ENCODE measurements at regions not wholly inside any gene's neighbourhood (a gene's known extent, or its start where the extent isn't known, plus 50 kb on each side); places are given as distances from the start of the nearest gene placed in this dataset.

GRCh38 chr10:120971671-120972070, 120.5 kb downstream of the WDR11 start (continued):
- TF ChIP-seq JUNB (IDR thresholded peaks at IDR 0.05; ENCODE audit: unreplicated experiment) = no peak
- TF ChIP-seq REST (IDR thresholded peaks at IDR 0.05; ENCODE audit: unreplicated experiment) = no peak
- TF ChIP-seq POLR2AphosphoS5 (IDR thresholded peaks at IDR 0.05; ENCODE audit: low read depth) = no peak
- no peak for TF ChIP-seq ETS1 (IDR thresholded peaks at IDR 0.05)
- TF ChIP-seq NANOG (IDR thresholded peaks at IDR 0.05; ENCODE audit: borderline replicate concordance) = no peak
- no peak for TF ChIP-seq STAT1 (IDR thresholded peaks at IDR 0.05; ENCODE audit: unreplicated experiment)
- no peak for TF ChIP-seq CTCF (conservative IDR thresholded peaks at IDR 0.05; ENCODE audit: low read depth in 2 of 2)
- TF ChIP-seq ZNF331 (CRISPR knock-in tag; IDR thresholded peaks at IDR 0.05; ENCODE audit: low read depth) = no peak

- no peak overlapping the region for H3K27ac Mint-ChIP-seq
- H3K4me1 Mint-ChIP-seq = peaks cover 5% of the 10 kb centered on the region; the same call in 1 of the 3 replicates
- peaks cover 1% of the 10 kb centered on the region for H3K27me3 Mint-ChIP-seq (ENCODE audit: insufficient read depth, low read depth, poor library complexity)
- TF ChIP-seq CTCF (conservative IDR thresholded peaks at IDR 0.05; ENCODE audit: low read depth in 2 of 2) = no peak
- no peak for TF ChIP-seq ZNF331 (CRISPR knock-in tag; IDR thresholded peaks at IDR 0.05; ENCODE audit: low read depth)
- TF ChIP-seq CREB1 (CRISPR knock-in tag; IDR thresholded peaks at IDR 0.05; ENCODE audit: low read depth) = no peak
- no peak for TF ChIP-seq ZNF462 (CRISPR knock-in tag; IDR thresholded peaks at IDR 0.05)
- no peak for TF ChIP-seq STAT1 (IDR thresholded peaks at IDR 0.05; ENCODE audit: unreplicated experiment)
Measured at GRCh38 chr10:120972259-120972658, 121.1 kb downstream of the WDR11 start.

More at GRCh38 chr10:120972259-120972658, 121.1 kb downstream of the WDR11 start:
- H3K79me2 ChIP-seq (replicated peaks; ENCODE audit: insufficient read depth) = no peaks in the 10 kb centered on the region
- H3K36me3 ChIP-seq (ENCODE audit: insufficient read depth) = no peaks in the 10 kb centered on the region; the same call in 1 of the 2 replicates
- H3K4me1 ChIP-seq (ENCODE audit: insufficient read depth) = no peaks in the 10 kb centered on the region
- no peaks in the 10 kb centered on the region for H3F3A ChIP-seq (replicated peaks; ENCODE audit: low read depth)
- H4K20me1 ChIP-seq (replicated peaks; ENCODE audit: insufficient read depth) = no peaks in the 10 kb centered on the region
- H3K9me2 ChIP-seq (ENCODE audit: insufficient read depth) = peaks cover 21% of the 10 kb centered on the region; the same call in 1 of the 2 replicates
- H3K4me2 ChIP-seq = no peak overlapping the region
- H3K27ac ChIP-seq (ENCODE audit: low read depth) = no peak overlapping the region
- peaks cover 15% of the 10 kb centered on the region for H3K36me3 Mint-ChIP-seq (ENCODE audit: low read depth)
- DNase-seq (ENCODE audit: low spot score) (no peak), ATAC-seq (no peak)
- H3K9me3 Mint-ChIP-seq = peaks cover 27% of the 10 kb centered on the region
- H3K4me3 ChIP-seq = no peak overlapping the region
- no peak overlapping the region for H2AFZ ChIP-seq
- H3K27me3 ChIP-seq (ENCODE audit: insufficient read depth) = no peaks in the 10 kb centered on the region
- no peak overlapping the region for H3K4me3 Mint-ChIP-seq

Measured in GM23338 (cell line).